ENCODE measurements at regions not wholly inside any gene's neighbourhood (a gene's known extent, or its start where the extent isn't known, plus 50 kb on each side); places are given as distances from the start of the nearest gene placed in this dataset.

DNA sequence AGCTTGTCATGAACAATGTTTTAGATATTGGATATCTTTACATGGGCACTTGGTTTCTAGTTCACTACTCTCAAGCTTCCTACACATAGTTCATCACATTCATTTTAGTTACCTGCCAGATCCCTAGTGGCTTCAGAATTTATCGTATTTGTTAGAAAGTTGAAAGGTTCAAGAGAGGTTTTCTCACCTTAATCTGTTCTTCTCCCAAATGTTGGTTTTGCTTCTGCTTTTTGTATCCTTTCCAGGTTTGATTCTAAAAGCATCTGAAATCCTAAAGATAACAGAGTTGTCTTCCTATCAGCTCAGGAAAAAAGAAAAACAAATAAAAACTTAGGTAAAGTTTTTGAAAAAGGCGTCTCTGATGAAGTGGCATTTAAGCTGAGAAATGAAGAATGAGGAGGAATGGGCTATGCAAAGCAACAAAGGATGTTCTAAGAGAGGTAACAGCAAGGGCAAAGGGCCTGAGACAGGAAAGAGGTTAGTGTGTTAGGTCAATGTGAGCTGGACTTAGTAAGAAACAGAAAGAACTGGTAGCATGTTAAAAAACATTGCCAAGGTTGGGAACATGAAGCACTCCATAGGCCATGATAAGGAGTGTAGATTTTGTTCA is 104.7 kb upstream of the CMC1 start:
- TF ChIP-seq, protein P1, sequence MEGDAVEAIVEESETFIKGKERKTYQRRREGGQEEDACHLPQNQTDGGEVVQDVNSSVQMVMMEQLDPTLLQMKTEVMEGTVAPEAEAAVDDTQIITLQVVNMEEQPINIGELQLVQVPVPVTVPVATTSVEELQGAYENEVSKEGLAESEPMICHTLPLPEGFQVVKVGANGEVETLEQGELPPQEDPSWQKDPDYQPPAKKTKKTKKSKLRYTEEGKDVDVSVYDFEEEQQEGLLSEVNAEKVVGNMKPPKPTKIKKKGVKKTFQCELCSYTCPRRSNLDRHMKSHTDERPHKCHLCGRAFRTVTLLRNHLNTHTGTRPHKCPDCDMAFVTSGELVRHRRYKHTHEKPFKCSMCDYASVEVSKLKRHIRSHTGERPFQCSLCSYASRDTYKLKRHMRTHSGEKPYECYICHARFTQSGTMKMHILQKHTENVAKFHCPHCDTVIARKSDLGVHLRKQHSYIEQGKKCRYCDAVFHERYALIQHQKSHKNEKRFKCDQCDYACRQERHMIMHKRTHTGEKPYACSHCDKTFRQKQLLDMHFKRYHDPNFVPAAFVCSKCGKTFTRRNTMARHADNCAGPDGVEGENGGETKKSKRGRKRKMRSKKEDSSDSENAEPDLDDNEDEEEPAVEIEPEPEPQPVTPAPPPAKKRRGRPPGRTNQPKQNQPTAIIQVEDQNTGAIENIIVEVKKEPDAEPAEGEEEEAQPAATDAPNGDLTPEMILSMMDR (IDR thresholded peaks at IDR 0.05; ENCODE audit: low read depth, low read length) = no peak
- no peak overlapping the region for H3K4me3 ChIP-seq (replicated peaks in 1 of 2; ENCODE audit: low read depth in 2 of 2, low read length in 2 of 2)
- no peak for DNase-seq (ENCODE audit: low read depth in 2 of 2)

DNA sequence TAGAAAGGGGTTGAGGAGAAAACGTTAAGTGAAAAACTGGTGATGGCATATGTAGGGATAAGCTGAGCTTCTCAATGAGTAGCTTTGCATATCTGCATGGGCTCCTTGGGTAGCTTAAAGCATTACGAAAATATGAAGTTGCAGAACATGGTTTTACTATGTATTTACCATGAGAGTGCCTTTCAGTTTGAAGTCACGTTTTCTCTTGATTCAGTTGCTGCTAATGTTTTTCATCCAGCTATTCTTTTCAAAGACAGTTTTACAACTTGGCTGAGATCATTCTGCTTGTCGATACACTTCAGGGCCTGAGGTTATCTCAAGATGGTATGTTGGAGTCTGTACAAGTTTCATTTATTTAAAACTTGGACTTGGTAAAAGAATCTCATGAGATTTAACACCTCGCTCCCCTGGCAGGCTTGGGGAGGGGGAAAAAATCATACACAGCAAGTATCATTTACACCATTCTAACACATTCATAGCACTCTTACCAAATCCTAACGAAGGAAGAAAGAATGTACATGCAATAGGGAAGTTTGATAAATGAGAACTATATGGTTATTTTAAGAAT is 103.3 kb upstream of the CMC1 start:
- DNase-seq (ENCODE audit: low read depth in 2 of 2) = no peak
- TF ChIP-seq, protein P1 (IDR thresholded peaks at IDR 0.05; ENCODE audit: low read depth, low read length) = no peak
- H3K4me3 ChIP-seq (replicated peaks in 1 of 2; ENCODE audit: low read depth in 2 of 2, low read length in 2 of 2) = no peak overlapping the region

DNA sequence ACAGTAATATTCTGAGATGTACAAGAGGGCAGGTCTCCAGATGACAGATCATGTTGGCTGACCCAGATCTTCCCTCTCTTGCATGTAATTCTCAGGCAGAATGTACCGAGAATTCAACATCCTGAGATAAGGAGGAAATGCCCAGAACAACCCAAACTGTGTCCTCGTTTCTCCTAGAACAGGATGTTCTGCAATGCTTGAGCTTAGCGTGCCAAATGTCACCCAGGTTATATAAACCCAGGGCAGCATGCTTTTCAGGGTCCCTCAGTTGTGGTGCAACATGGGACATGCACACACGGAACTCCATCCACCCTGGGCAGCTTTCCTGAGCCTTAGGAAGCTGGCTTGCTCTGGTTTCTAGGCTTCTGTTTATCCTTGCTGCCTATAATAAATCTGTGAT is 102.1 kb upstream of the CMC1 start:
- H3K4me3 ChIP-seq (replicated peaks in 1 of 2; ENCODE audit: low read depth in 2 of 2, low read length in 2 of 2) = no peak overlapping the region
- peak; percentile 63 to 79 for DNase-seq (ENCODE audit: low read depth in 2 of 2)
- TF ChIP-seq, protein P1 (IDR thresholded peaks at IDR 0.05; ENCODE audit: low read depth, low read length) = no peak

DNA sequence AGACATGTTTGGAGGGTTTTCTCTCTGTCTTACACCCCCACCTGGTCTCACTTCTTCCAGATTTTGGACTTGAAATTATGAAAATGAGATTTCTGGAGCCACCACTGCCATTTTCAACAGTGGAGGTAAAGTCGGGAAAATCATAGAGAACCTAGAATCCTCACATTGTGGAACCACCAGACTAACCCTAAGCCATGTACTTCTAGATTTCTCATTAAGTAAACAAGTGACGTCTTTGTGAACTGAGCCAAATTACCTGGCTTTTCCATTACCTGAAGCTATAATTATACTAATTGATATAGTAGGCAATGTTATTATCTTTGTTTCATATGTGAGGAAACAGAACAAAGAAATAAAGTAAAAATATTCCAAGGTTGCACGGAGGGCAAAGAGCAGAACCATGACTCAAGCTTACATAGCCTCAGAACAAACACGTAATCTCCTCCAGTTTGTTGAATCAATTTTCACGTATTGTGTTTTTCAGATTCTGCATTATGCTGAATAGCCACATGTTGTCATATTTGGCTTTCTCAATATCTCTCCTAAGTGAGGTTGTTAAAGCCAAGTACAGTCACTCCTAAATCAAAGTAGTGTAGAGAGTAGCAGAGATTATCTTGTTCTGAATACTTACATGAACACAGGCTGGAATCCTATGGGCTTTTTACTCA is 101.3 kb upstream of the CMC1 start:
- no peak overlapping the region for H3K4me3 ChIP-seq (replicated peaks in 1 of 2; ENCODE audit: low read depth in 2 of 2, low read length in 2 of 2)
- TF ChIP-seq, protein P1 (IDR thresholded peaks at IDR 0.05; ENCODE audit: low read depth, low read length) = no peak
- peak; percentile 67 to 89 for DNase-seq (ENCODE audit: low read depth in 2 of 2)

DNA sequence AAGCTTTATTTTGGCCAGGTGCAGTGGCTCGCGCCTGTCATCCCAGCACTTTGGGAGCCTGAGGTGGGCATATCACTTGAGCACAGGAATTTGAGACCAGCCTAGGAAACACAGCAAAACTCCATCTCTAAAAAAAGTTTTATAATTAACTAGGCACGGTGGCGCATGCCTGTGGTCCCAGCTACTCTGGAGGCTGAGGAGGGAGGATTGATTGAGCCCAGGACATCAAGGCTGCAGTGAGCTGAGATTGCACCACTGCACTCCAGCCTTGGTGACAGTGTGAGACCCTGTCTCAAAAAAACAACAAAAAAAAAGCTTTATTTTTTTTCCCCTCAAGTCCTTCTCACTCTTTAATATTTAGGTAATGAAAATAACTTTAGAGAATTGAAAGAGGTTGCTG is 100.8 kb upstream of the CMC1 start:
- TF ChIP-seq, protein P1 (IDR thresholded peaks at IDR 0.05; ENCODE audit: low read depth, low read length) = no peak
- DNase-seq (ENCODE audit: low read depth in 2 of 2) = no peak
- H3K4me3 ChIP-seq (replicated peaks in 1 of 2; ENCODE audit: low read depth in 2 of 2, low read length in 2 of 2) = no peak overlapping the region

DNA sequence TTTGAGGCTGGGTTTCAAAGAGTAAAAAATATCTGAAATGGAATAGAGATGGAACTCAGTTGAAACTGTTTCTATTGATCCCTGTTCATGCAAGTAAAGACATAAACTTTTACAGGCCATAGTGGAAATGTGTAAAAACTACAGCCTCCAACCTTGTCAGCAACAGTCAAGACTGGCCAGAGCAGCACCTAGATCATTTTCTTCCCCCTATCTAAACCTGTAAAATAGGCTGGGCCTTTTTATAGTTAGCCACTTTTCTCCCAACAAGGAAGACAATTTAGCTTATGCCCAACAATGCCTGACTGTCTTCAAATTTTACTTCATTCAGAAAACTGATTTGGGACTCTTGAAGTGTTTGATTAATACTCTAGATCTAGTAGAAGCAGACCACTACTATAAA is 91.5 kb upstream of the CMC1 start:
- no peak for DNase-seq (ENCODE audit: low read depth in 2 of 2)
- H3K4me3 ChIP-seq (replicated peaks in 1 of 2; ENCODE audit: low read depth in 2 of 2, low read length in 2 of 2) = no peak overlapping the region
- TF ChIP-seq, protein P1 (IDR thresholded peaks at IDR 0.05; ENCODE audit: low read depth, low read length) = no peak

Data from cardiac fibroblast (primary cell).